NOMO-1 treated with dmso at 0.1 percent for 144 hours (cell line): ENCODE measurements at regions not wholly inside any gene's neighbourhood (a gene's known extent, or its start where the extent isn't known, plus 50 kb on each side); places are given as distances from the start of the nearest gene placed in this dataset.

Experiments
- DNase-seq: peaks from one replicate; lab custom pipeline; 2025; ENCODE audit not compliant: unreplicated experiment; lab: John Stamatoyannopoulos, UW

DNA sequence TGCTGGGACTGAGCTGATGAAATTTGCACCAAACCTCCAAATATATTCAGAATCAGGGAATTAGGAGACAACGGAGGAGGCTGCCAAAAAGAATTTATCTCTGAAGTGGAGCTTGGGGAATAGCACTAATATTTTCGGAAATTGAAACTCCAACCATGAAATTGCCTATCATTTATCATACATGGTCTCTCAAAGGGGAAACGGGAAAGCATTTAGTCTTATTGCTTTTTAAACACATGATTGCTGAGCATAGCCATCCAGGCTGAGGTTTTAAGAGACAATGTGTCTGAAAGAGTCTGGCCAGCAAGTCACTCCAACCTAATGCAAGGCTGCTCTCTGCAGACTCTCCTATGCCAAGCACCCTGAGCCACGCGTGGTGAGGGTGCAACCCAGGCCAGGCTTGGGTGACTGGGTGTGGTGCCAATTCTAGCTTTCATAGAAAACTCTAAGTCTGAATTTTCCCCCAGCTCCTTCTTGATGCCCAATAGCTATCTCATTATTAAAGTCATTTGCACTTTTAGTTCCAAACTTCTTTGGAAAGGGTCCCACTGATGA lies 200.2 kb downstream of the RPLP1 start:
- no peak for DNase-seq

- DNase-seq = no peak
These were observed 200.7 kb downstream of the RPLP1 start for GRCh38 chr15:69653306-69653705.

GRCh38 chr15:69653846-69654245 lies 201.2 kb downstream of the RPLP1 start:
- no peak for DNase-seq

DNA sequence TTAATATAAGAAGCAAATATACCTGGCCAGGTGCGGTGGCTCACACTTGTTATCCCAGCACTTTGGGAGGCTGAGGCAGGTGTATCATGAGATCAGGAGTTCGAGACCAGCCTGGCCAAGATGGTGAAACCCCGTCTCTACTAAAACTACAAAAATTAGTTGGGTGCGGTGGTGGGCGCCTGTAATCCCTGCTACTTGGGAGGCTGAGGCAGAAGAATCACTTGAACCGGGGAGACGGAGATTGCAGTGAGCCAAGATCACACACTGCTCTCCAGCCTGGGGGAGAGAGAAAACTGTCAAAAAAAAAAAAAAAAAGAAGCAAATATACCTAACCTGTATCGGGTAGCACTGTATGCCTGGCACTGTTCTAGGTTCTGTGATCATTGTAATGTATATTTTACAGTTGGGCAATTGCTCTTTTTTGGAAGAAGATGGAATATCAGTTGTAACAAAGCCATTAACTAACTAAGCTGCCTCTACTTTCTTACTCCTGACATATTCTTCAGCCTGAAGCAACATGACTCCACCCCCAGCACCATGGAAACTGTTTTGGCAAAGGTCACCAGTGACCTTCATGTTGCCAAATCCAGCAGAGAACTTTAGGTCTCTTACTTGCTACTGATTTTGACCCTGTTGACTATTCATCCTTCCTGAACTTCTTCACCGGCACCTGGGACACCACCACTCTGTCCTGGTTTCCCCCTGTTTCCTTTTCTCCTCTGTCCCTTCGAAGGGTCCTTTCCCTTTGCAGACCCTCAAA lies 203.8 kb downstream of the RPLP1 start:
- no peak for DNase-seq

GRCh38 chr15:69657626-69658025 lies 205.0 kb downstream of the RPLP1 start:
- no peak for DNase-seq

DNA sequence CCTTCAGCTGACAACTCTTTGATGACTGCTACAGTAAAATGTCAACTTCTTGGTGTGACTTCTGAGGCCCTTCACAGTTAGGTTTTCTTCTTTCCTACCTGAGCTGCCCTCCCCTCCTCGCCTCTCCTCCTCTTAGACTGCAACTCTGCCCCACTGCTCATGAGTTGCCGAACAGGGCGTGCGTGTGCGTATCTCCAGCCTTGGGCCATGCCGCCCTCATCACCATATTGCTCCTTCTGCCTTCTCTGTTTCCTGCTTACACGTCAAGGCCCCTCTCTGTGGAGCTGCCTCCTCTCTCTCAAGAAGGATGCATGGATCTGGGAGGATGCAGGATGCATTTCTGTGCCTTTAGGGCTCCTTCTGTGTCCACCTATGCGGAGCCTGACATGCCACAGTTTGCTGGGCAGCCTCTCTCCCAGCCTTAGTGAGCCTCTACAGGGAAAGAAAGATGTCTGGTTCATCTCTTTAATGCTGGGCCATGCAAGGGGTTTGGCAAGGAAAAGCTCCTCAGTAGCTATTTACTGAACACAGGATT lies 205.9 kb downstream of the RPLP1 start:
- DNase-seq = no peak

GRCh38 chr15:69659454-69660050 lies 206.9 kb downstream of the RPLP1 start:
- no peak for DNase-seq

- DNase-seq = no peak
These were observed 207.5 kb downstream of the RPLP1 start for GRCh38 chr15:69660114-69660513.

- DNase-seq = peak; percentile 30
These were observed 208.2 kb downstream of the RPLP1 start for GRCh38 chr15:69660658-69661405.

DNA sequence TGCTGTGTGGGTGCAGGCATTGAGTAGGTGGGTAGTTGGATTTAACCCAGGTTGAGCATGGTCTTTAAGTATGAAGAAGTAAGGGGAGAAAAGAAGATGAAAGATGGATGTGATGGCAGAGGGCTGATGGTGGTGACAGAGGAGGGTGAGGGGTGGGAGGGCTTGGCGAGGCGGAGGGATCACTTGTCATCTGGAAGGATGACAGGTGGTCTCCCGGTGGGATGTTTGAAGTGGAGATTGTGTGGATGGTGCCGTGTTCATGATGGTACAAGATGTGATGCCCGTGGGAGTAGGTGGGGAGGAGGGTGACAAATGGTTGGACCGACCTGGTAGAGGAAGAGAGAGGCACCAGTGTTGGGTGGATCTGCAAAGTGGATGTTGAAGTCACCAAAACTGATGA lies 208.8 kb downstream of the RPLP1 start:
- DNase-seq = no peak

DNA sequence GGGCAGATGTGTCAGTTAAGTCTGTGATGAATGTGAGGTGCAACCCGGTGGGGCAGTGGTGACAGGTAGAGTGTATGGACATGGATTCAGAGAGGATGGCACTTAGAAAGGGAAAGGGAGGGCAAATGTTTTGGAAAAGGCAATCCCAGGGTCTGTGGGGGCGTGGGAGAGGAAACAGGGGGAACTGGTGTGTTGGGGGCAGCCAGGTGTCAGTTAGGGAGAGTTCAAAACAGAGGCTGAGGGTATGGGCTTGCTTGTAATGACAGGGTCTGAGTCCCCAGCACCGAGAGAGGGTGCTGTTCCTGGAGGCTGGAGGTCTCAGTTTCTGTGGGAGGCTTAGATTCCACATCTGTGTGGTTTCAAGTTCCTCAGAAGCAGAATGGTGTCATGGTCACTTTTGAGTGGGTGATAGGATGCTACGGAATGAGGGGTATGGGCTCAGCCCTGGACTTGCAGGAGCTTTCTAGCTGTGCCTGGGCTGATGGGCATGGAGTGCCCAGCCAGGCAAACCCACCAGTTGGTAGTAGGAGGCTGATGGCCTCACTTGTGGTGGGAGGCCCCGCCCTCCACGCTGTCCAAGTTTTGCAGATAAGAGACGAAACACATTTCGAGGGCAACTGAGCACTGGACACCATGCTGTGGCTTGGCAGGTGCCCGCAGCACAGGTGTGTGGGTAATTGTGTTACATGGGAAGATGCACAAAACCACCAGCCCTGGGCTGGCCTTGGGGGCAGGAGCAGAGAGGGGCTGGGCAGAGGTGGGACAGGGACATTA lies 209.4 kb downstream of the RPLP1 start:
- no peak for DNase-seq

DNA sequence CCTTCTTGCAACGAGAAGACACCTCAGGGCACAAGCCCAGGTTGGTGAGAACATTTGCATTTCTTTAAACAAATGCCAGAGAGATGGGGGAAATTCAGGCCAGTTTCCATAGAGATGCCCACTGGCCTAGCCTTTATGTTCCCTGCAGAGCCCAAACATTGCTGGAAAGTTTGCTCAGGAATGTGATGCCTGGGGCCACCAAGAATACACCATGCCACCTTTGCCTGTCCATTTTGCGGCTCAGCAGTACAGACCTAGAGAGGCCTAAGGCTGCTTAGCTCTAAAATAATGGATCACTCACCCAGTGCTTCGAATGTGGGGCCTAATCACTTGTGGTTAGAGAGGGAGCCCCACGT lies 210.0 kb downstream of the RPLP1 start:
- no peak for DNase-seq

GRCh38 chr15:69663441-69663840 lies 210.8 kb downstream of the RPLP1 start:
- DNase-seq = no peak

DNA sequence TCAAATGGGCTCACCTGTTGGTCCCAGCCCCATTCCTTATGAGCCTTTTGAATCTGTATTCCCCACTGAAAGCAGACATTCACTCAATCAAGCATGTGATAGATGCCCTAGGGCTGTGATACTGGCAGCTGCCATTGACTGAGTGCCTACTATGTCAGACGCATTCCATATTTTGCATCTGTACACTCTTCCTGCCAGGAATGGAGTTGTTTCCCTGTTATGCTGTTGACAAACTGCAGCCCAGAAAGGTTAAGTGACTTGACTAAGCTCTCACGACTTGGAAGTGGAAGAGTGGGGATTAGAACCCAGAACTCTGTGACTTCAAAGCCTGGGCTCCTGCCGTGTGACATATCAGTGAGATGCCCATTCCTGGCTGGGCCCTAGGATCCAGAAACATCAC lies 211.4 kb downstream of the RPLP1 start:
- no peak for DNase-seq

DNA sequence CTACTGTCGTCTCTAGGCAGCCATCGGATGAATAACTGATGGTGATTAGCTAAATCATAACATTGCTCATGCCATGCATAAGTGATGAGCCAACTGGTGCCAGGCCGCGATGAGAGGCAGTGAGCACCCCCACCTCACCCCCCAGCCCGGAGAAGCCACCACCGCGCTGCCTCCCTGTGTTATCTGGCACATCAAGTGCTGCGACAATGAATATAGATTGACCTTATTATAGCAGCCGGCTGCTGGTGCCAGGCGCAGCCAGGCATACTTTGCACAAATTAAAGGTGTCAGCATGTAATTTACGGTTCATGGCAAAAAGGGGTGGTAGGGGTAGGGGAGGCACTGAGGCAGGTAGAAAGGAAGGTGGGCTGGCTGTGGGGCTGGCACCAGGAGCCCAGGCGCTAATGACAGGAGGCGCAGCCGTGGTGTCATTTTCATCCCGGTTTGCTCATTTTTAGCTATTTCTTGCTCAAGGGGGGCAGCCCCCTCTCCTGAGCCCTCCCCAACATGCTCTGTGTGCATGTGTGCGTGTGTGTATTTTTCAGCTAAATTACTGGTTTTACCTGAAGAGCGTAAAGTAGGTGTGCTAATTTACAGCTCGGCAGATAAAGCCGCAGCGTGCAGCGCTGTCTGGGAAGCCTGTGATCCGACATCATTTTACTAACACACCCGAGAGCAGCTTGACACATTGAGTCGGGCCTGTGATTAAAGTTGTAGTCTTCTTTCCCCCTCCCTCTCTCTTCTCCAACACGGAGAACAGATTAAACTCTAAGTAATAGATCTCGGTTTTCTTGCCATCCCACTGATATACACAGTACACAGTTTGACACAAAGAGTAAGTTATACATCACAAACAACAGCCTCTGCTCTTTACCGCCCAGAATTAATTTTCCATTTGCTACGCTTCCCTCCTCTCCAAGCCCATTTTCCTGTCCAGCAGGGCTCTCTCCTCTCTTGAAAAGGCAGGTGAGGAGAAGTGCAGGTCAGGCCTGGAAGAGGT lies 212.3 kb downstream of the RPLP1 start:
- no peak for DNase-seq

DNA sequence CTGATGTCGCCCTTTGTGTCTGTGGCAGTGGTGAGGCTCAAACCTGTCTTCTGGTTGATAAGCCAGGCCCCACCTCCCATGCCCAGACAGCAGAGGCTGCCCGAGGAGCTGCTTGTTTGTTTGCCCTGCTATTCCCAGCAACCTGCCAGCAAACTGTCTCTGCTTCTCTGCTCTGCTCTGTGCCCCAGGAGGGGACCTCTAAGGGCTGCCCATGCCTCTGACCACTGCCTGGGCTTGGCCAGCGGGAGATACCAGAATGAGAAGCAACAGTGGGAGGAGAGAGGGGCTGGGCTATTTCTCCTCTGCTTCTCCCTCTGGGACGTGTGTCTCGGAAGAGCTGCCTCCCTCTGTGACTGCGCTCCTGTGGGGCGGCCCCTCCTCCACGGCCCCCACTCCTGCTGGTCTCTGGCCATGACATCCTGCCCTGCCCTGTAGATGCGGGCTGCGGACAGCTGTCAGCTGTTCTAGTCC lies 213.1 kb downstream of the RPLP1 start:
- no peak for DNase-seq

GRCh38 chr15:69666441-69666882 lies 213.8 kb downstream of the RPLP1 start:
- peak; percentile 35 for DNase-seq

DNA sequence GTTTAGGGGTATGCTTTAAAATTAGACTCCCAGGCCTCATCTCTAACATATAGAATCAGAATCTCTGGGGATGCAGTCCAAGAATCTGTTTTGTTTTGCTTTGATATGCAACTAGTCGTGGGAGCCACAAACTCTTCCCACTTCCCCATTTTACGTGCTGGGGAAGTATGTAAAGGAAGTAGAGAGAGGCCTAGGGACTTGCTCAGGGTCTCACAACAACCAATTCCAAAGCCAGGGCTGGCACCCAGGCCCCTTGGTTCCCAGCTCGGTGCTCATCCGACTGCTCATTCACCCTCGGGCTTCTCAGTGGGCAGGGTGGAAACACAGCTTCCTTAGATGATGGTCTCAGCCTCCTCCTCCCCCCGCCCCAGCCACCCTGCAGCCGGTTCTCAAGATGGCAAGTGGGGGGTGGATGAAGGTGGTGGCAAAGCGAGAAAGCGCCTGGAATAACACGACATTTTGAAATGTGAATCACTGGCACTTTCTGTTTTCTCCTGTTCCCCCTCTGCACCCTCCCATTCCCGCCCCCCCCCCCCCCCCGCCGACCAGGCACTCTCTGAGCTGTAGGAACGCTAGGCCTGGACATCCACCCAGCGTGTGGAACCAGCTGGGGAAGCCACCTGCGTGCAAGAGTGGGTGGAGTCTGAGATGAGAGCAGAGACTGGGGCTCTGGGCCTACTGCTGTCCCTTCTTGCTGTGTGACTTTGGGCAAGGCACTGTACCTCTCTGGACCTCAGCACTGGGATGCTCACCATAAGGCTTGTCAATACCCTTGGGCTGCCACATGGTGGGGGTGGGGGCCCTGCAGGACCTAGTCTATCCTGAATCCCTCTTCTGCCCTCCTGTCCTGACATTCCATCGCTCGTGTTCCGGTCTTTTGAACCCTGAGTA lies 214.5 kb downstream of the RPLP1 start:
- peak; percentile 81 for DNase-seq
